IMR-90 (cell line): ENCODE measurements at regions not wholly inside any gene's neighbourhood (a gene's known extent, or its start where the extent isn't known, plus 50 kb on each side); places are given as distances from the start of the nearest gene placed in this dataset.

Experiments
- ATAC-seq: fragments of 200-7000 bp; cut with Tn5 transposase; 2 replicates; pipeline ENCODE4 v1.9.1; 2020; ENCODE audit warnings: low read depth, mild to moderate bottlenecking, moderate library complexity
- BruUV-seq: library from RNA; stranded (reverse); fragments of 400-500 nt; replicated peaks from 2 replicates; lab custom pipeline; 2021; lab: Mats Ljungman, UMichigan
- CTCF ChIA-PET: fragments of 300-600 bp; formaldehyde crosslinking; extraction: SDS; loops from one replicate; lab custom pipeline; 2021; ENCODE audit warnings: antibody characterized with exemption; lab: Yijun Ruan, JAX
- POLR2A ChIA-PET: fragments of 300-600 bp; sonication (Branson Sonifier 250); formaldehyde crosslinking; loops from one replicate; lab custom pipeline; 2022; ENCODE audit warnings: antibody characterized with exemption; ENCODE audit not compliant: unreplicated experiment; lab: Charles Lee
- DNase-seq: peaks from one replicate; pipeline ENCODE4 v3.0.0; 2013
- H2AFZ ChIP-seq: replicated peaks from 2 replicates; pipeline ENCODE3; 2013; ENCODE audit warnings: low read length, mild to moderate bottlenecking; ENCODE audit not compliant: poor library complexity
- H2AK5ac ChIP-seq: 2 replicates; pipeline ENCODE4 v1.6.1; 2013; ENCODE audit warnings: low read depth, low read length, inconsistent platforms
- H2AK9ac ChIP-seq: replicated peaks from 2 replicates; pipeline ENCODE3; 2013; ENCODE audit warnings: mild to moderate bottlenecking, low read depth, low read length, moderate library complexity; ENCODE audit not compliant: poor library complexity
- H2BK120ac ChIP-seq: 2 replicates; pipeline ENCODE4 v1.6.1; 2013; ENCODE audit warnings: low read depth, low read length, inconsistent platforms
- H2BK15ac ChIP-seq: 3 replicates; pipeline ENCODE4 v1.6.1; 2013; ENCODE audit warnings: low read depth, low read length, inconsistent platforms
- H2BK20ac ChIP-seq: 2 replicates; pipeline ENCODE4 v1.6.1; 2013; ENCODE audit warnings: low read depth, mild to moderate bottlenecking, inconsistent platforms, low read length, moderate library complexity
- H2BK5ac ChIP-seq: 2 replicates; pipeline ENCODE4 v1.6.1; 2013; ENCODE audit warnings: mild to moderate bottlenecking, low read depth, low read length, inconsistent platforms; ENCODE audit not compliant: poor library complexity, severe bottlenecking
- H3K14ac ChIP-seq: replicated peaks from 2 replicates; pipeline ENCODE4 v1.6.1; 2013; ENCODE audit warnings: low read depth, low read length, inconsistent platforms
- H3K18ac ChIP-seq: 2 replicates; pipeline ENCODE4 v1.6.1; 2013; ENCODE audit warnings: low read depth, low read length, control low read depth
- H3K23ac ChIP-seq: 2 replicates; pipeline ENCODE4 v1.6.1; 2013; ENCODE audit warnings: low read depth, low read length, inconsistent platforms
- H3K27ac ChIP-seq: 2 replicates; pipeline ENCODE4 v1.5.1; 2013; ENCODE audit warnings: mild to moderate bottlenecking, control low read depth, low read length; ENCODE audit not compliant: insufficient read depth
- H3K27me3 ChIP-seq: 2 replicates; pipeline ENCODE4 v1.6.1; 2013; ENCODE audit warnings: low read length; ENCODE audit not compliant: control insufficient read depth, insufficient read depth
- H3K36me3 ChIP-seq: 2 replicates; pipeline ENCODE4 v1.6.1; 2013; ENCODE audit warnings: low read length, mixed read lengths; ENCODE audit not compliant: control insufficient read depth, insufficient read depth
- H3K4ac ChIP-seq: 2 replicates; pipeline ENCODE4 v1.6.1; 2013; ENCODE audit warnings: low read depth, low read length, inconsistent platforms
- H3K4me1 ChIP-seq: 2 replicates; pipeline ENCODE4 v1.6.1; 2013; ENCODE audit warnings: low read length, mixed read lengths; ENCODE audit not compliant: control insufficient read depth, insufficient read depth
- H3K4me2 ChIP-seq: 2 replicates; pipeline ENCODE4 v1.6.1; 2013; ENCODE audit warnings: low read depth, mild to moderate bottlenecking, control low read depth, low read length, moderate library complexity
- H3K4me3 ChIP-seq: 2 replicates; pipeline ENCODE4 v1.5.1; 2013; ENCODE audit warnings: low read depth, mild to moderate bottlenecking, control low read depth, low read length, moderate library complexity; ENCODE audit not compliant: insufficient read depth
- H3K56ac ChIP-seq: 2 replicates; pipeline ENCODE4 v1.6.1; 2013; ENCODE audit warnings: low read length, inconsistent platforms; ENCODE audit not compliant: insufficient read depth; ENCODE audit errors: extremely low read depth
- H3K79me1 ChIP-seq, 2 experiments: 2 replicates each; pipeline ENCODE4 v1.6.1; 2013; ENCODE audit warnings: low read length in 2 of 2, inconsistent platforms in 1 of 2, low read depth in 1 of 2
- H3K9ac ChIP-seq: 2 replicates; pipeline ENCODE4 v1.6.1; 2013; ENCODE audit warnings: low read depth, low read length, control low read depth
- H3K9me1 ChIP-seq: 2 replicates; pipeline ENCODE4 v1.6.1; 2013; ENCODE audit warnings: low read length, inconsistent platforms; ENCODE audit not compliant: insufficient read depth
- H3K9me3 ChIP-seq: 2 replicates; pipeline ENCODE4 v1.6.1; 2013; ENCODE audit warnings: low read length; ENCODE audit not compliant: control insufficient read depth, insufficient read depth
- H4K20me1 ChIP-seq: 2 replicates; pipeline ENCODE4 v1.6.1; 2013; ENCODE audit warnings: low read length, inconsistent platforms; ENCODE audit not compliant: insufficient read depth
- H4K5ac ChIP-seq: 2 replicates; pipeline ENCODE4 v1.6.1; 2013; ENCODE audit warnings: mild to moderate bottlenecking, low read depth, low read length, control low read depth
- H4K8ac ChIP-seq, 2 experiments: 2 replicates each; pipeline ENCODE4 v1.6.1; 2013; ENCODE audit warnings: low read depth in 2 of 2, low read length in 2 of 2, control low read depth in 1 of 2, inconsistent platforms in 1 of 2
- H4K91ac ChIP-seq: 2 replicates; pipeline ENCODE4 v1.6.1; 2013; ENCODE audit warnings: low read depth, low read length, inconsistent platforms; ENCODE audit not compliant: insufficient read depth
- BHLHE40 ChIP-seq: fragments of 150-350 bp; IDR thresholded peaks from 2 replicates; pipeline ENCODE4 v1.6.1; 2016; ENCODE audit warnings: mild to moderate bottlenecking, low read depth, low read length
- CEBPB ChIP-seq: IDR thresholded peaks from 2 replicates; pipeline ENCODE4 v1.6.1; 2012; ENCODE audit warnings: low read depth, low read length, improper control_type of control experiment
- CHD1 ChIP-seq: IDR thresholded peaks from 2 replicates; pipeline ENCODE4 v1.6.1; 2012; ENCODE audit warnings: low read depth, low read length, improper control_type of control experiment
- FOS ChIP-seq: fragments of 150-350 bp; IDR thresholded peaks from 2 replicates; pipeline ENCODE4 v1.6.1; 2016; ENCODE audit warnings: low read depth, low read length
- MAZ ChIP-seq: IDR thresholded peaks from 2 replicates; pipeline ENCODE4 v1.6.1; 2012; ENCODE audit warnings: low read depth, mild to moderate bottlenecking, low read length, improper control_type of control experiment, moderate library complexity, borderline replicate concordance
- MXI1 ChIP-seq: IDR thresholded peaks from 2 replicates; pipeline ENCODE4 v1.6.1; 2012; ENCODE audit warnings: low read depth, mild to moderate bottlenecking, low read length, moderate library complexity, borderline replicate concordance
- NFE2L2 ChIP-seq: fragments of 150-350 bp; IDR thresholded peaks from 2 replicates; pipeline ENCODE4 v1.6.1; 2016; ENCODE audit warnings: low read depth, mild to moderate bottlenecking, low read length
- POLR2A ChIP-seq: IDR thresholded peaks from 2 replicates; pipeline ENCODE4 v1.6.1; 2012; ENCODE audit warnings: mild to moderate bottlenecking, low read depth, low read length
- RAD21 ChIP-seq: IDR thresholded peaks from 2 replicates; pipeline ENCODE4 v1.6.1; 2012; ENCODE audit warnings: low read length, improper control_type of control experiment
- RCOR1 ChIP-seq: IDR thresholded peaks from 2 replicates; pipeline ENCODE4 v1.6.1; 2012; ENCODE audit warnings: mild to moderate bottlenecking, low read length, improper control_type of control experiment; ENCODE audit not compliant: insufficient replicate concordance
- RFX5 ChIP-seq: IDR thresholded peaks from 2 replicates; pipeline ENCODE4 v1.8.0; 2012; ENCODE audit warnings: low read depth, mild to moderate bottlenecking, low read length, moderate library complexity
- SMC3 ChIP-seq: fragments of 150-350 bp; IDR thresholded peaks from 2 replicates; pipeline ENCODE4 v1.6.1; 2016; ENCODE audit warnings: low read depth, mild to moderate bottlenecking, antibody characterized with exemption, low read length, moderate library complexity
- USF2 ChIP-seq: fragments of 150-350 bp; IDR thresholded peaks from 2 replicates; pipeline ENCODE4 v1.6.1; 2017; ENCODE audit warnings: mild to moderate bottlenecking, antibody characterized with exemption, low read length, low read depth
- WGBS, 2 experiments: methylation state at CpG; one replicate each; pipeline versions ENCODE4 v1.1.5 to v1.1.7; 2013; ENCODE audit warnings: missing lambda C conversion rate in 2 of 2; ENCODE audit not compliant: insufficient read length in 1 of 2; ENCODE audit errors: extremely low coverage in 2 of 2; 5-methylcytosine and 5-hydroxymethylcytosine counted together
- dilution Hi-C: fragments of 300-500 bp; cut with HindIII; formaldehyde crosslinking; loops from one replicate; pipeline ENCODE4 v1.14.3; 2018; ENCODE audit warnings: low sequenced_read_pairs; ENCODE audit not compliant: unreplicated experiment
- in situ Hi-C: fragments of 300-500 bp; cut with MboI; formaldehyde crosslinking; loops from 3 replicates; pipeline ENCODE4 v1.14.3; 2019; ENCODE audit warnings: low sequenced_read_pairs, inconsistent platforms, mixed read lengths
- intact Hi-C: fragments of 100-400 bp; cut with micrococcal nuclease; formaldehyde crosslinking; loops from 2 replicates; pipeline ENCODE4 v1.10.0; 2022
- TF ChIP-seq, protein P1 (sequence below): conservative IDR thresholded peaks from 2 replicates; pipeline ENCODE4 v1.5.1; 2012; ENCODE audit warnings: mild to moderate bottlenecking, low read depth, low read length, improper control_type of control experiment

GRCh38 chr12:34338751-34339150 lies 316.5 kb downstream of the ALG10 start:
- H3K4ac ChIP-seq = no peak overlapping the region
- intact Hi-C loops = no loop called here
- 75% methylated on average over 5 of the region's 22 CpGs; no CpG with 5 or more reads in 1 of the 2 experiments for WGBS, 2 experiments

More at GRCh38 chr12:34338751-34339150, 316.5 kb downstream of the ALG10 start:
- H4K5ac ChIP-seq = no peak overlapping the region
- H2BK120ac ChIP-seq = no peak overlapping the region
- no peak overlapping the region for H2BK15ac ChIP-seq
- POLR2A ChIA-PET = no interaction called here
- TF ChIP-seq RFX5 (no peak), FOS (no peak), CEBPB (no peak), BHLHE40 (no peak), MAZ (no peak), SMC3 (no peak), CHD1 (no peak), MXI1 (no peak), POLR2A (no peak), RAD21 (no peak), RCOR1 (no peak), USF2 (no peak), NFE2L2 (no peak)
- TF ChIP-seq, protein P1, sequence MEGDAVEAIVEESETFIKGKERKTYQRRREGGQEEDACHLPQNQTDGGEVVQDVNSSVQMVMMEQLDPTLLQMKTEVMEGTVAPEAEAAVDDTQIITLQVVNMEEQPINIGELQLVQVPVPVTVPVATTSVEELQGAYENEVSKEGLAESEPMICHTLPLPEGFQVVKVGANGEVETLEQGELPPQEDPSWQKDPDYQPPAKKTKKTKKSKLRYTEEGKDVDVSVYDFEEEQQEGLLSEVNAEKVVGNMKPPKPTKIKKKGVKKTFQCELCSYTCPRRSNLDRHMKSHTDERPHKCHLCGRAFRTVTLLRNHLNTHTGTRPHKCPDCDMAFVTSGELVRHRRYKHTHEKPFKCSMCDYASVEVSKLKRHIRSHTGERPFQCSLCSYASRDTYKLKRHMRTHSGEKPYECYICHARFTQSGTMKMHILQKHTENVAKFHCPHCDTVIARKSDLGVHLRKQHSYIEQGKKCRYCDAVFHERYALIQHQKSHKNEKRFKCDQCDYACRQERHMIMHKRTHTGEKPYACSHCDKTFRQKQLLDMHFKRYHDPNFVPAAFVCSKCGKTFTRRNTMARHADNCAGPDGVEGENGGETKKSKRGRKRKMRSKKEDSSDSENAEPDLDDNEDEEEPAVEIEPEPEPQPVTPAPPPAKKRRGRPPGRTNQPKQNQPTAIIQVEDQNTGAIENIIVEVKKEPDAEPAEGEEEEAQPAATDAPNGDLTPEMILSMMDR = no peak
- H4K8ac ChIP-seq = no peak overlapping the region
- CTCF ChIA-PET = no interaction called here
- dilution Hi-C loops = no loop called here
- no peak overlapping the region for H3K9ac ChIP-seq
- H3K9me3 ChIP-seq = peaks cover 31% of the 10 kb centered on the region
- H2BK20ac ChIP-seq = no peak overlapping the region
- no peak overlapping the region for H2AK5ac ChIP-seq
- no peak overlapping the region for H2AK9ac ChIP-seq
- ATAC-seq = no peak
- no peak overlapping the region for H3K56ac ChIP-seq
- H3K9me1 ChIP-seq = no peaks in the 10 kb centered on the region
- H3K79me1 ChIP-seq = no peaks in the 10 kb centered on the region
- H3K23ac ChIP-seq = no peak overlapping the region
- no peaks in the 10 kb centered on the region for H3K27me3 ChIP-seq
- BruUV-seq = no TSS peak
- no peaks in the 10 kb centered on the region for H4K20me1 ChIP-seq
- H2BK5ac ChIP-seq = no peak overlapping the region
- H3K14ac ChIP-seq = no peak overlapping the region
- no peak overlapping the region for H3K18ac ChIP-seq
- no peaks in the 10 kb centered on the region for H3K4me1 ChIP-seq
- H3K27ac ChIP-seq = no peak overlapping the region
- no peak overlapping the region for H4K91ac ChIP-seq
- H3K36me3 ChIP-seq = no peaks in the 10 kb centered on the region
- no peak overlapping the region for H3K4me2 ChIP-seq
- no peak overlapping the region for H3K4me3 ChIP-seq
- no peak overlapping the region for H2AFZ ChIP-seq
- in situ Hi-C loops = no loop called here
- DNase-seq = no peak
